ENCODE measurements at regions not wholly inside any gene's neighbourhood (a gene's known extent, or its start where the extent isn't known, plus 50 kb on each side); places are given as distances from the start of the nearest gene placed in this dataset.

- TF ChIP-seq CTCF (IDR thresholded peaks at IDR 0.05; ENCODE audit: low read depth, low read length) (no peak), EZH2phosphoT487 (IDR thresholded peaks at IDR 0.05; ENCODE audit: low read depth) (no peak)
Measured at GRCh38 chr5:30446456-30446855, 747.0 kb upstream of the CDH6 start.

Data from OCI-LY3 (cell line).